Heart right ventricle (tissue), 16 donors: ENCODE measurements at regions not wholly inside any gene's neighbourhood (a gene's known extent, or its start where the extent isn't known, plus 50 kb on each side); places are given as distances from the start of the nearest gene placed in this dataset.
"Not testable (repeated sequence)": the region's sequence is repeated elsewhere in the genome, so short reads cannot be mapped to it uniquely, and the experiment has no call there.

Experiments used
- ATAC-seq, 8 donors: fragments of 200-7000 bp; cut with Tn5 transposase; one replicate each; pipeline ENCODE4 v1.9.1; 2020; ENCODE audit warnings: mild to moderate bottlenecking in 8 of 8, moderate library complexity in 8 of 8, moderate number of reproducible peaks in 1 of 8
- DNase-seq, 2 donors: peaks; one replicate each; pipeline ENCODE4 v3.0.0-alpha.2; 2020
- H3K27ac ChIP-seq, 10 donors: fragments of 200-600 bp; sonication (generic) in 2 of 10; one replicate each; pipeline versions ENCODE4 v1.5.0 to v1.8.0; 2020 to 2022; ENCODE audit warnings: mild to moderate bottlenecking in 3 of 10
- H3K27me3 ChIP-seq, 7 donors: fragments of 200-600 bp; one replicate each; pipeline ENCODE4 v1.8.0; 2021 to 2022; ENCODE audit warnings: mild to moderate bottlenecking in 2 of 7
- H3K36me3 ChIP-seq, 9 donors: fragments of 200-600 bp; sonication (generic) in 1 of 9; one replicate each; pipeline versions ENCODE4 v1.5.0 to v1.8.0; 2020 to 2022; ENCODE audit warnings: mild to moderate bottlenecking in 2 of 9
- H3K4me1 ChIP-seq, 9 donors: fragments of 200-600 bp; sonication (generic) in 1 of 9; one replicate each; pipeline versions ENCODE4 v1.5.0 to v1.8.0; 2020 to 2022; ENCODE audit warnings: mild to moderate bottlenecking in 4 of 9
- H3K4me3 ChIP-seq, 10 donors: fragments of 200-600 bp; sonication (generic) in 2 of 10; one replicate each; pipeline versions ENCODE4 v1.5.0 to v1.8.0; 2020 to 2022; ENCODE audit warnings: mild to moderate bottlenecking in 7 of 10, moderate library complexity in 2 of 10
- H3K9me3 ChIP-seq, 11 donors: fragments of 200-600 bp in 10 of 11; sonication (generic) in 2 of 11; one replicate each; pipeline versions ENCODE4 v1.5.0 to v1.8.0; 2013 to 2022; ENCODE audit warnings: mild to moderate bottlenecking in 2 of 11, control low read depth in 1 of 11, moderate library complexity in 1 of 11
- WGBS, 2 donors: extraction: QIAGEN DNeasy Blood & Tissue Kit; methylation state at CpG; one replicate each; pipeline ENCODE4 v1.1.7; 2013; ENCODE audit warnings: inconsistent platforms in 1 of 2; 5-methylcytosine and 5-hydroxymethylcytosine counted together
- intact Hi-C, 10 donors: fragments of 100-400 bp; cut with DNase I; formaldehyde crosslinking; loops; one replicate each; pipeline versions ENCODE4 v1.11.1 to v1.14.2; 2022
- TF ChIP-seq, protein P1 (sequence below), 9 donors: fragments of 200-600 bp; sonication (generic) in 2 of 9; IDR thresholded peaks; one replicate each; pipeline versions ENCODE4 v1.5.0 to v1.8.0; 2021 to 2022; ENCODE audit warnings: antibody characterized with exemption in 9 of 9, mild to moderate bottlenecking in 5 of 9, moderate library complexity in 1 of 9
- donor health status: Arrhythmogenic right ventricular cardiomyopathy.
- donor health status: ischemic (EF 13 %, LVEDD 7.1; RV severe dilation, severe dysfunction).
- donor health status: healthy with polysubstance abuse.
- donor health status: DM: no; HTN: yes; CAD: no.
- donor health status: DM: no; HTN: no; CAD: no.
- donor health status: ischemic (EF 25% LVEDD 6.9; RV normal size, moderate dysfunction).
- donor health status: ischemic (EF 25% LVEDD 5.7; RV mildly dilated, moderate dysfunction).
- donor health status: healthy.
- donor health status: DM: yes; HTN: yes; CAD: no.
- donor health status: Ischemic cardiomyopathy.
- donor health status: ischemic (EF 35%, LVEDD 5.7; RV mildly dilated, moderate dysfunction).
- donor health status: nonischemic (EF 11% LVEDD 7.7; RV severe dilation, severe dysfunction).
- donor health status: DM: yes; HTN: yes; CAD: no.
- donor health status: PGD.
- donor health status: ischemic (EF 29% LVEDD 5.4; RV normal size, mild dysfunction).
- donor health status: nonischemic (EF 23%, LVEDD 6.1; RV moderate dilation, normal function).

DNA sequence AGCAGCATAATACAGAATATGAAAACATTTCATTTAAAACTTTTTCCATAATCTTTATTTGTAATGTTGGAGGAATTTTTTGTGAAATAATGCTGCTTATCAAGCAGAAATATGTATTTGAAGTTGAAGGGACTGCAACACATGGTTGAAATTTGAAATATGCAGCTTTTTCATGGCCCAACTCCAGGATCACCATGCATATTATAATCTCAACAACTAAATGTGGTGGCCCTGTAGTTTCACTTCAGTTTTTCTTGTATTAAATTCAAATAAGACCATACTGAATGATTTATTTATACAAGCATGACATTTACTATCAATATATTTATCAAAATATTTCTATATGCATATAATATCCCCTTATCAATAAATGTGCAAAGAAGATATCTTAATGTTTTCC lies 157.7 kb upstream of the LHX8 start:
- no peak for ATAC-seq
- no peak for DNase-seq
- TF ChIP-seq, protein P1, sequence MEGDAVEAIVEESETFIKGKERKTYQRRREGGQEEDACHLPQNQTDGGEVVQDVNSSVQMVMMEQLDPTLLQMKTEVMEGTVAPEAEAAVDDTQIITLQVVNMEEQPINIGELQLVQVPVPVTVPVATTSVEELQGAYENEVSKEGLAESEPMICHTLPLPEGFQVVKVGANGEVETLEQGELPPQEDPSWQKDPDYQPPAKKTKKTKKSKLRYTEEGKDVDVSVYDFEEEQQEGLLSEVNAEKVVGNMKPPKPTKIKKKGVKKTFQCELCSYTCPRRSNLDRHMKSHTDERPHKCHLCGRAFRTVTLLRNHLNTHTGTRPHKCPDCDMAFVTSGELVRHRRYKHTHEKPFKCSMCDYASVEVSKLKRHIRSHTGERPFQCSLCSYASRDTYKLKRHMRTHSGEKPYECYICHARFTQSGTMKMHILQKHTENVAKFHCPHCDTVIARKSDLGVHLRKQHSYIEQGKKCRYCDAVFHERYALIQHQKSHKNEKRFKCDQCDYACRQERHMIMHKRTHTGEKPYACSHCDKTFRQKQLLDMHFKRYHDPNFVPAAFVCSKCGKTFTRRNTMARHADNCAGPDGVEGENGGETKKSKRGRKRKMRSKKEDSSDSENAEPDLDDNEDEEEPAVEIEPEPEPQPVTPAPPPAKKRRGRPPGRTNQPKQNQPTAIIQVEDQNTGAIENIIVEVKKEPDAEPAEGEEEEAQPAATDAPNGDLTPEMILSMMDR (IDR thresholded peaks at IDR 0.05) = no peak
- Histone ChIP-seq H3K9me3 (no peaks in the 10 kb centered on the region), H3K27me3 (no peaks in the 10 kb centered on the region), H3K27ac (no peak overlapping the region), H3K4me1 (no peaks in the 10 kb centered on the region), H3K4me3 (no peak overlapping the region), H3K36me3 (no peaks in the 10 kb centered on the region)
- intact Hi-C loops = no loop called here

DNA sequence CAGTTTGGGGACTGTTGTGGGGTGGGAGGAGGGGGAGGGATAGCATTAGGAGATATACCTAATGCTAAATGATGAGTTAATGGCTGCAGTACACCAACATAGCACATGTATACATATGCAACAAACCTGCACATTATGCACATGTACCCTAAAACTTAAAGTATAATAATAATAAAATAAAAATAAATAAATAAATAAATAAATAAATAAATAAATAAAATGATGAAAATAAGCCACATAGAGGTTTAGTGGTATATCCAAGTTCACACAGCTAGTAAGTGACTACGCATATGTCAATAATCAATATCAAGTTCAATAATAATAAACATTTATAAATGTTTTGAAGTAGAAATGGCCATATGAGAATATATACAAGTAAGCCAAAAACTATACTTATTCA lies 141.7 kb upstream of the LHX8 start:
- H3K36me3 ChIP-seq, H3K4me1 ChIP-seq, H3K4me3 ChIP-seq, intact Hi-C loops, H3K27me3 ChIP-seq, H3K9me3 ChIP-seq, DNase-seq, ATAC-seq, H3K27ac ChIP-seq: not testable (repeated sequence)
- WGBS, 2 donors = 93 to 100% methylated on average over 1 of the region's 1 CpG

DNA sequence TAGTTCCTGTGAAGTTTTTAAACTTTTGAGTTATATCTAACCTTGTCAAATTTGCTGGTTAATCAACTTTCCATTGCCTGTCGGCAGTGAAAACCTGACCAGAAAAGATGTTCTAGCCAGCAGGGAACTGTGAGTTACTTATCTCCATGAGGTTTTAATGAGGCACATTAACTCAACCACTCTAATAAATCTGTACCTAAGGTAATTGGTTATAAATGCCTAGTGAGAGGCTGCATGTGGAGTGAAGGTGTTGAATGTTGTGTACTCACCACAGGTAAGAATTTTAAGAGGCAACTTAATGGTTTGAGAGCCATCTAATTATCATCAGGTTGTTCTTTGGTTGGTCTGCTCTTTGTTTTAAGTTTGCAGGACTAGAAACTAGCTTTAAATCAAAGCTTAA lies 138.4 kb upstream of the LHX8 start:
- intact Hi-C loops = no loop called here
- DNase-seq (no peak), ATAC-seq (no peak)
- Histone ChIP-seq H3K4me1 (no peaks in the 10 kb centered on the region), H3K27ac (no peak overlapping the region), H3K4me3 (no peak overlapping the region), H3K27me3 (no peaks in the 10 kb centered on the region), H3K36me3 (no peaks in the 10 kb centered on the region), H3K9me3 (peaks cover 0 to 4% (median 0%) of the 10 kb centered on the region in 11 donors)
- TF ChIP-seq, protein P1 (IDR thresholded peaks at IDR 0.05) = no peak
- WGBS, 2 donors = 79% methylated on average over 1 of the region's 1 CpG

DNA sequence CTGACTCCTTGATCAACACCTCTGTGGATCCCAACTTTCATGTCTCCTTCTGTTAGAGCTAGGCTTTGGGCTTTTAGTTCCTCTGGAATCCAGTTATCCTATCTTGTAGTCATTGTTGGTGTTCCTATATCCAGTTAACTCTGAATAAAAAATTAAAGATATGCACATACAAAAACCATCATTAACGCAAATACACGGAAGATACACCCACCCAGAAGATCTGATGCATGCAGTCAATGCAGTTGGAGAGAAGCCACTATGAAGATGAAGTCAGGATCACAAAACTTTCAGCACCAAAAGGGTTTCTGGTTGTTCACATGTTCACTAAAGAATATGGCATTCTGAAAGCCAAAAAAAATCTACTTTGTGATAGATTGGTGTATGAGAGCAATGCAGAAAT lies 123.6 kb upstream of the LHX8 start:
- ATAC-seq (no peak), DNase-seq (no peak)
- Histone ChIP-seq H3K27me3 (no peaks in the 10 kb centered on the region), H3K9me3 (no peaks in the 10 kb centered on the region), H3K4me3 (no peak overlapping the region), H3K4me1 (no peaks in the 10 kb centered on the region), H3K27ac (no peak overlapping the region), H3K36me3 (no peaks in the 10 kb centered on the region)
- intact Hi-C loops = no loop called here
- WGBS, 2 donors = 75 to 87% methylated on average over 2 of the region's 2 CpGs
- TF ChIP-seq, protein P1 (IDR thresholded peaks at IDR 0.05) = no peak

DNA sequence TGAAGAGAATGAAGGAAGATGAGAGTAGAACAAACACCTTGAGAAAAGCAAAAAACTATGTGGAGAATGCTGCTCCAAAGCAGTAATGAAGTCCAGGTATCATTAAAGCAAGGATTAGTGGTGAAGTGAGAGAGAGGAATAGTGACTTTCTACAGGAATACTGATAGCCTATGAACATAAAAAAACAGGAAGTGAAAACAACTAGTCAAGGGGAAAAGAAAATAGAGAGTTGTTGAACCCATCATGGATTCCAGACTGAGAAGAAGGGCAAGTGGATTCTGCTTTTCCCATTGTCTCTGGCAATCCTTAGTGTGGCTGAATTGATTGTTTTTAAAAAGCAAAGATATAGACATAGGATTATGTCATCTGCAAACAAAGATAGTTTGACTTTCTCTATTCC lies 119.9 kb upstream of the LHX8 start:
- no peaks in the 10 kb centered on the region for H3K36me3 ChIP-seq
- no peak for ATAC-seq
- H3K4me1 ChIP-seq = no peaks in the 10 kb centered on the region
- H3K4me3 ChIP-seq = no peak overlapping the region
- intact Hi-C loops = no loop called here
- no peak for DNase-seq
- TF ChIP-seq, protein P1 (IDR thresholded peaks at IDR 0.05) = no peak
- peaks cover 0 to 18% (median 7%) of the 10 kb centered on the region in 11 donors for H3K9me3 ChIP-seq
- H3K27me3 ChIP-seq = no peaks in the 10 kb centered on the region
- H3K27ac ChIP-seq = no peak overlapping the region
